ENCODE measurements at regions not wholly inside any gene's neighbourhood (a gene's known extent, or its start where the extent isn't known, plus 50 kb on each side); places are given as distances from the start of the nearest gene placed in this dataset.

- H3K27me3 ChIP-seq (ENCODE audit: low read depth) = no peaks in the 10 kb centered on the region
- H3K4me3 ChIP-seq = peak overlapping the region; percentile 33
- TF ChIP-seq CTCF (IDR thresholded peaks at IDR 0.05; ENCODE audit: borderline replicate concordance) = no peak
- H3K4me1 ChIP-seq = no peaks in the 10 kb centered on the region
- intact Hi-C loops (cut with micrococcal nuclease) = no loop called here
- H3K27ac ChIP-seq (replicated peaks) = peak overlapping the region; percentile 0
- H3K36me3 ChIP-seq = no peaks in the 10 kb centered on the region
- H3K9me3 ChIP-seq (replicated peaks) = peaks cover 12% of the 10 kb centered on the region
- no peak for DNase-seq
Measured at GRCh38 chr20:11778206-11778570, 139.5 kb upstream of the BTBD3 start.

GRCh38 chr20:11780765-11781369, 136.8 kb upstream of the BTBD3 start:
- H3K4me3 ChIP-seq = no peak overlapping the region
- H3K27ac ChIP-seq (replicated peaks) = no peak overlapping the region
- H3K4me1 ChIP-seq = no peaks in the 10 kb centered on the region
- H3K27me3 ChIP-seq (ENCODE audit: low read depth) = no peaks in the 10 kb centered on the region
- TF ChIP-seq CTCF (IDR thresholded peaks at IDR 0.05; ENCODE audit: borderline replicate concordance) = no peak
- H3K36me3 ChIP-seq = no peaks in the 10 kb centered on the region
- H3K9me3 ChIP-seq (replicated peaks) = no peaks in the 10 kb centered on the region
- intact Hi-C loops (cut with micrococcal nuclease) = no loop called here
- no peak for DNase-seq

GRCh38 chr20:11783102-11783850, 134.4 kb upstream of the BTBD3 start:
- intact Hi-C loops (cut with micrococcal nuclease) = no loop called here
- Histone ChIP-seq H3K27me3 (ENCODE audit: low read depth) (no peaks in the 10 kb centered on the region), H3K4me1 (no peaks in the 10 kb centered on the region), H3K36me3 (no peaks in the 10 kb centered on the region), H3K9me3 (replicated peaks) (no peaks in the 10 kb centered on the region), H3K4me3 (no peak overlapping the region), H3K27ac (replicated peaks) (no peak overlapping the region)
- DNase-seq = no peak
- no peak for TF ChIP-seq CTCF (IDR thresholded peaks at IDR 0.05; ENCODE audit: borderline replicate concordance)

GRCh38 chr20:11785885-11786507, 131.7 kb upstream of the BTBD3 start:
- TF ChIP-seq CTCF (IDR thresholded peaks at IDR 0.05; ENCODE audit: borderline replicate concordance) = no peak
- no peaks in the 10 kb centered on the region for H3K27me3 ChIP-seq (ENCODE audit: low read depth)
- H3K9me3 ChIP-seq (replicated peaks) = no peaks in the 10 kb centered on the region
- no peak overlapping the region for H3K27ac ChIP-seq (replicated peaks)
- no peak for DNase-seq
- no peaks in the 10 kb centered on the region for H3K4me1 ChIP-seq
- no peak overlapping the region for H3K4me3 ChIP-seq
- intact Hi-C loops (cut with micrococcal nuclease) = no loop called here
- no peaks in the 10 kb centered on the region for H3K36me3 ChIP-seq

GRCh38 chr20:11790046-11790445, 127.6 kb upstream of the BTBD3 start:
- no peak for TF ChIP-seq CTCF (IDR thresholded peaks at IDR 0.05; ENCODE audit: borderline replicate concordance)
- no peaks in the 10 kb centered on the region for H3K36me3 ChIP-seq
- no peaks in the 10 kb centered on the region for H3K4me1 ChIP-seq
- intact Hi-C loops (cut with micrococcal nuclease) = no loop called here
- H3K4me3 ChIP-seq = no peak overlapping the region
- no peak overlapping the region for H3K27ac ChIP-seq (replicated peaks)
- DNase-seq = no peak
- H3K27me3 ChIP-seq (ENCODE audit: low read depth) = no peaks in the 10 kb centered on the region
- H3K9me3 ChIP-seq (replicated peaks) = no peaks in the 10 kb centered on the region
